ENCODE measurements at regions not wholly inside any gene's neighbourhood (a gene's known extent, or its start where the extent isn't known, plus 50 kb on each side); places are given as distances from the start of the nearest gene placed in this dataset.

DNA sequence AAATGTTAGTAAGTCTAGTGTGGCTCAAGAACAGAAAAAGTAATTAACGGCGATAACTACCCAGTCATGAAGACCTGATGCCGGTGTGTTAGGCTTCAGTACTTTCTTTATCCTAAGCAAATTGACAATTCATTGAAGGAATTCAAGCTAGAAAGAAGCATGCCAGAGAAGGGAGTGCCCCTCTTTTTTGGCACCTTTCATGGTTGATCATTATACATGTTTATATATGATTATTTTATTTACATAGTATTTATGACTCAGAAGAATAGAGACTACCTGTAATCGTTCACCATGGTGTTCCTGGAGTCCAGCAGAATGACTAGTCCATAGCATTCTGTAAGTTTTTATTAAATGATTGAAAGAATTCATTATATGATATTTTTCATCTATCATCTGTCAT is 548.3 kb upstream of the SLIT2 start:
- no peak for TF ChIP-seq CTCF (IDR thresholded peaks at IDR 0.05)
- no peak for TF ChIP-seq POLR2A (IDR thresholded peaks at IDR 0.05)
